NCI-H2029 treated with DMSO at 0.1 percent for 48 hours (cell line): ENCODE measurements at regions not wholly inside any gene's neighbourhood (a gene's known extent, or its start where the extent isn't known, plus 50 kb on each side); places are given as distances from the start of the nearest gene placed in this dataset.
A peak's percentile ranks its signal among the peaks of the same experiment; 100 is the strongest.
"Not testable (repeated sequence)": the region's sequence is repeated elsewhere in the genome, so short reads cannot be mapped to it uniquely, and the experiment has no call there.

Source experiments
- DNase-seq: peaks from one replicate; lab custom pipeline; 2025; lab: John Stamatoyannopoulos, UW

DNA sequence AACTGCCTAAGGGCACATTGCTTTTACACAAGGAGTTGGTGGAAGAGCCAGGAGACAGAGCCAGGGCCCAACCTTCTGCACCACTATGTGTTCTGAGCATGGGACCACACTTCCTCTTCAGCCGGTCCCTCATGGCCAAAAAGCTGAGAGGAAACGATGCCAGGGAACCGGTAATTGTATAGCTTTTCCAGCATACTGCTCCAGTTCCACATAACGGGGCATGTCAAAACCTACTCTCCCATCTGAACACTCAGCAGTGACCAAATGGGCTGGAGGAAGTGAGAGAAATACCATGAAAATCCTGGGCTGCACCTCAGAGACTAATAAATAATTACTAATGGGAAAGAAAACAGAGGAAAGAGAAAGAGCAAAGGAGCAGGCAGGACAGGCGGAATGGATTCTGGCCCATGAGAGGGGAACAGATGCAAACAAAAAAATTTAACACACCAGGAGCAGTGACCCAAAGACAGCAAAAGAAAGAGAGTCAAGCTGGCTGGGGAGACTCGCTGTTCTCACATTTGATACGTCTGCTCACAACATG is 52.0 kb upstream of the BMP2 start:
- DNase-seq: no peak

- no peak for DNase-seq
Observed at GRCh38 chr20:6714279-6714711, 53.2 kb upstream of the BMP2 start.

- peak; percentile 25 for DNase-seq
Observed at GRCh38 chr20:6711951-6712649, 55.4 kb upstream of the BMP2 start.

GRCh38 chr20:6709910-6710595 is 57.4 kb upstream of the BMP2 start:
- DNase-seq: no peak

DNA sequence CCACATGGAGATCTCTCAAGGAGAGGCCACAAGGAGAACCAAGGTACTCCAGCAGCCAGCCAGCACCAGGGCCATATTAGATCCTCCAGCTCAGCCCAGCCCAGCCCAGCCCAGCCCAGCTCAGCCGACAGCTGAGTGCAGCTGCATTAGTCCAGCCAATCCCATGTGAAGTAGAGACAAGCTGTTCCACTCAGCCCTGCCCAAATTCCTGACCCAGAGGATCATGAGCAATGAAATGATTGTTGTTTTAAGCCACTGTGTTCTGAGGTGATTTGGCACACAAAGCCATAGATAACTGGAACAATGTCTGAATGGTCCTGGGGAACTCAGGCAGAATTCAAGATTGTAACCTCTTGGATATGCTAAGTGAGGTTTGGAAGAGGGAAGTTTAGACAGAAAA is 59.5 kb upstream of the BMP2 start:
- DNase-seq: no peak

GRCh38 chr20:6707321-6707831 is 60.1 kb upstream of the BMP2 start:
- DNase-seq: no peak

- no peak for DNase-seq
Observed at GRCh38 chr20:6705926-6706548, 61.4 kb upstream of the BMP2 start.

DNA sequence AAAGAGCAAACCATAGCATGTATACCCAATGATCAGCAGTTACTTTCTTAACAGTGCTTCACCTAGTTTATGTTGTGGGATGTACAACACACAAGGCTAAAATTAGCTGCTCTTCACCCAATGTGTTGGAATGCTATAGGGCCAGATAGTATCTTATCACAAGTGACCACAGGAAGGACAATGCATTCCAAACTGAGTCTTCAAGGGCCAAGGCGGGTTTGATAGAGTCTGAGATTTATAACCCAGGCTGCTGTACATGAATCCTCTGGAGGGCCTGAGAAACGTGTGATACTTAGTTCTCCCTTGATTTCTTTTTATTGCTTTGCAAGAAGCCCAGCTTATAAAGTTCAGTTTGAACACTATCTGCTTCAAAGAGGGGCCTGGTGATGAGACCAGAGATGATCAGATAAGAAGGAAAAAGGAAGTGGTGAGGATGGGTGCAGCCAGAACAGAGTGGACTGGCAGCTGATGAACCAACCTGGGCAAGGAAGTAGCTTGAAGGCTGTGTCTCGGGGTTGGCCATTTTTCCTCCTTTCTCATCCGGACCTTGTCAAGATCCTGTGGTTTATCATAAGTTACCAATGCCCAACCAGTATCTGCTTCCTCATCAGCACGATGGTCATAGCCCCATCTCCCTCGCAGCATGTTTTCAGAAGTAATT is 62.2 kb upstream of the BMP2 start:
- DNase-seq: no peak

GRCh38 chr20:6704132-6704861 is 63.2 kb upstream of the BMP2 start:
- DNase-seq: no peak

GRCh38 chr20:6703656-6704055 is 63.8 kb upstream of the BMP2 start:
- no peak for DNase-seq

DNA sequence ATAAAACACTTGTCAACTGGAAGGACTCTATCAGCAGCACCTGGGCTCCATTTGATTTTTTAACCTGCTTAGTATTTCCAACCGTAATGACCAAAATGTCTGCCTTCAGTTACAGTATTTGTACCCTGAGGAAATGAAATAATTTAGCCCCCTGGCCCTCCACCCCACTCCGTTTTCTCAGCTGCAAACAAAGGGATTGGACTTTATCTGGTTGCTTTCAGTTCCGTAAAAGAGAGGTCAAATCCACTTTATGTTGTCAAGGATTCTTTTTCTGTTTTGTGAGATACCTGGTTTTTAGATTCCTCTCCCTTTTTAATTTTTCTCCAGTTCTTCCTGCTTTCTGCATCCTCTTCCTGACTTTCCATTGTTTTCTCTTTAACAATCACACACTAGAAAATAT is 64.4 kb upstream of the BMP2 start:
- DNase-seq: no peak

- DNase-seq: no peak
Observed at GRCh38 chr20:6702144-6702543, 65.3 kb upstream of the BMP2 start.

DNA sequence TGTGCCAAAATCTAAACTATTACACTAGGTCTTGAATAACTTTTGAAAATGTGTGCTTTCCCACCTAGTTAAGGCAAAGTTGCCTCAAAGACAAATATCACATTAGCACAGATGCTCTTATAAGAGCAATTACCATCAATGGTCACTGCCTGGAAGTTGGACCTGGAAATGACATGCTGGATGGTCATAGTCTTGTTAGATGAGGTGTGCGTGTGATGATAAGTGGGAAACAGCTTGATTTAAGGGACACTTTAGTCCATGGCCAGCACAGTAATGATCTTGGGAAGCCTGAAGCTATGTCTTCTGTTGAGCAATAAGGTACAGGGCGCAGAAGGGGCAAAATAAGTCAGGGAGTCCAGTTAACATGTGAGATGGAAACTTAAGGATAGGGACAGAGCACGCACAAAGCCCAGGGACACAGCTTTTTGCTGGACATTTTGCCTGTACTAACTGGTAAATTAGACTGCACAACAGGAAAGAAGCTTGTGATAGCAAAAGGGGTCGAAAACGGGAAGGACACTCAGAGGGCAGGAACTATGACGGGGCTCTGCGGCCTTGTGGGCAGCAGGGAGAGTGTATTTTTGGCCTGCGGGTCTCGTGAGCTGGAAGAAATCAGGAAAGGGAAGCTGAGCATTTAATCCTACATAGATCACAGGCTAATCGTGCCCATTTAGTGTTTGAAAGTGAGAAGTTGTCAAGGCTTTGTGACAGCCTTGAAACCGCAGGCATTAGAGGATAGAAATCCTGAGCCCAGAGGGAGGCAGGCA is 66.7 kb upstream of the BMP2 start:
- no peak for DNase-seq

GRCh38 chr20:6699921-6700562 is 67.4 kb upstream of the BMP2 start:
- DNase-seq: no peak

- DNase-seq: no peak
Observed at GRCh38 chr20:6698723-6699122, 68.8 kb upstream of the BMP2 start.

- no peak for DNase-seq
Observed at GRCh38 chr20:6698056-6698455, 69.4 kb upstream of the BMP2 start.

- DNase-seq: no peak
Observed at GRCh38 chr20:6697228-6697972, 70.1 kb upstream of the BMP2 start.

DNA sequence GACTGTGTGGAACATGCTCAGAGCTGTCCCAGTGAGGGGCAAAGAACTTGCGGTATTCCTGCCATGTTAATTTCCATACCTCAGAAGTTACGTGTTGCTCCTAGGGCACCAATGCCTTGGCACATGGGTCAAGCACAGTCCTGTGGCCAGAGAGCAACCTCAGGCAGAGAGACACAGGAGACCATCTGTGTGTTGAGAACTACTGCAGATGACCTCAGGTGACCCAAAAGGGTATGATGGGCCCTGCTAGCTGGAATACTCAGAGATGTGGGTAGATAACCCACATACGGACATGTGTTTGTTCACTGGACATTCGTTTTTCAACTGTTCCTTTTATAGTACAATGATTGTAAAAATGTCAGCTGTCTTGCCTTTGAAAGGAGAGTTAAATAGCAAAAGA is 71.5 kb upstream of the BMP2 start:
- DNase-seq: no peak

DNA sequence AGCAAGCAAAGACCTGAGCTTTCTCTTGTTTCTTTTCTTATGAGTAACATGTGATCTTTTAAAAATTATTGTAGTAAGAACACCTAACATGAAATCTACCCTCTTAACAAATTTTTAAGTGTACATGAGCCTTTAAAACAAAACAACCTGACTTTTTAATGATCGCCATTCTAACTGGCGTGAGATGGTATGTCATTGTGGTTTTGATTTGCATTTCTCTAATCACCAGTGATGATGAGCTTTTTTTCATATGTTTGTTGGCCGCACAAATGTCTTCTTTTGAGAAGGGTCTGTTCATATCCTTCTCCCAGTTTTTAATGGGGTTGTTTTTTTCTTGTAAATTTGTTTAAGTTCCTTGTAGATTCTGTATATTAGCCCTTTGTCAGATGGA is 73.7 kb upstream of the BMP2 start:
- not testable (repeated sequence) for DNase-seq
